Transverse colon (tissue), 4 donors: ENCODE measurements at regions not wholly inside any gene's neighbourhood (a gene's known extent, or its start where the extent isn't known, plus 50 kb on each side); places are given as distances from the start of the nearest gene placed in this dataset.

ENCODE experiments used
- DNase-seq: peaks from one replicate; pipeline ENCODE4 v3.0.0-alpha.2; 2019
- H3K27ac ChIP-seq, 4 donors: fragments of 200-600 bp; sonication (generic); 2 replicates each; pipeline ENCODE4 v1.5.1; 2016 to 2018; ENCODE audit warnings: inconsistent platforms in 4 of 4
- H3K27me3 ChIP-seq: fragments of 200-600 bp; sonication (generic); 2 replicates; pipeline ENCODE4 v1.5.1; 2017; ENCODE audit warnings: inconsistent platforms
- H3K36me3 ChIP-seq, 4 donors: fragments of 200-600 bp; sonication (generic); 2 replicates each; pipeline ENCODE4 v1.5.1; 2017 to 2019; ENCODE audit warnings: inconsistent platforms in 4 of 4
- H3K4me1 ChIP-seq, 4 donors: fragments of 200-600 bp; sonication (generic); 2 replicates each; pipeline ENCODE4 v1.5.1; 2017 to 2020; ENCODE audit warnings: inconsistent platforms in 4 of 4
- H3K4me3 ChIP-seq, 4 donors: fragments of 200-600 bp; sonication (generic); 1 replicate in 1 of 4; 2 replicates in 3 of 4; pipeline versions ENCODE4 v1.5.1 to v1.6.1; 2017 to 2019; ENCODE audit warnings: inconsistent platforms in 4 of 4
- H3K9me3 ChIP-seq, 2 donors: fragments of 200-600 bp; sonication (generic); 2 replicates each; pipeline ENCODE4 v1.5.1; 2017 to 2019; ENCODE audit warnings: inconsistent platforms in 2 of 2
- CTCF ChIP-seq, 5 experiments: fragments of 200-600 bp in 3 of 5; fragments of 450-650 bp in 2 of 5; sonication (generic) in 3 of 5; IDR thresholded peaks; 1 replicate in 2 of 5; 2 replicates in 3 of 5; pipeline ENCODE4 v1.5.1; 2016 to 2017; ENCODE audit warnings: antibody characterized with exemption in 5 of 5, inconsistent platforms in 3 of 5, mild to moderate bottlenecking in 2 of 5, moderate library complexity in 1 of 5
- EP300 ChIP-seq: sonication (generic); formaldehyde crosslinking; IDR thresholded peaks from one replicate; pipeline ENCODE4 v1.6.1; 2017; ENCODE audit warnings: antibody characterized with exemption, low read depth
- POLR2A ChIP-seq: fragments of 450-650 bp; IDR thresholded peaks from one replicate; pipeline ENCODE4 v1.6.1; 2016; ENCODE audit warnings: antibody characterized with exemption, mild to moderate bottlenecking, moderate library complexity
- POLR2AphosphoS5 ChIP-seq, 3 donors: sonication (generic); formaldehyde crosslinking; IDR thresholded peaks; one replicate each; pipeline ENCODE4 v1.6.1; 2016; ENCODE audit warnings: antibody characterized with exemption in 3 of 3
- WGBS, 2 donors: methylation state at CpG; one replicate each; pipeline ENCODE4 v1.1.5; 2018; ENCODE audit warnings: low coverage in 1 of 2; 5-methylcytosine and 5-hydroxymethylcytosine counted together
- in situ Hi-C, 4 donors: fragments of 200-750 bp; cut with MboI; loops; one replicate each; pipeline versions ENCODE4 v1.15.0 to v1.15.1; 2017; ENCODE audit warnings: low sequenced_read_pairs in 3 of 4, low pct_ligation_motif_present in 1 of 4, low pct_unique_long_range_greater_than_20kb in 1 of 4
- intact Hi-C: fragments of 100-400 bp; cut with DNase I; formaldehyde crosslinking; loops from one replicate; pipeline ENCODE4 v1.15.1; 2023; ENCODE audit warnings: low total_unique reads

DNA sequence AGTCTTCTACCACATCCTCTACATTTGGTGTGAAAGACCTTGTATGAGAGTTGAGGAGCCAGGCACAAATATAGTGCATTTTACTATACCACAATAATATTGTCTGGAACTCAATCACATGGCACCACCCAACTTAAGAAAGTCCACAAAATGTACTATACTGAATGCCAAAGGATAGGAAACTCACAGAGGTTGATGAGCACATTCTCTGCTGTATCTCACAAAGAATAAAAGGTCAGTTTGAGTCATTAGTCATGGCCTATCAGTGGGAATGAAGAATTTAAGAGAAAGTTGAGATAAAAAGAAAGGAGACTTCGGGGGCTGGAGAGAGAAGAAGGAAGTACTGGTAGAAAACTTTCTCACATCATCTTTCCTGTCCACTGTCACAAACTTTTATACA lies 134.3 kb downstream of the RDH14 start:
- intact Hi-C loops = no loop called here
- no peak for TF ChIP-seq POLR2AphosphoS5 (IDR thresholded peaks at IDR 0.05)
- no peak for TF ChIP-seq EP300
- TF ChIP-seq CTCF (IDR thresholded peaks at IDR 0.05) = no peak
- no peak for TF ChIP-seq POLR2A
- H3K9me3 ChIP-seq = no peaks in the 10 kb centered on the region
- no peak overlapping the region for H3K4me3 ChIP-seq
- no peak overlapping the region for H3K27ac ChIP-seq
- H3K4me1 ChIP-seq = no peaks in the 10 kb centered on the region
- in situ Hi-C loops = loop anchor here in 1 of 4 donors (25.0 kb wide), 1 partner anchor 1436 kb away; no protein-coding TSS in a partner anchor
- H3K36me3 ChIP-seq = no peaks in the 10 kb centered on the region
- no peak for DNase-seq
- no peaks in the 10 kb centered on the region for H3K27me3 ChIP-seq
- WGBS, 2 donors = 58 to 73% methylated on average over 1 of the region's 1 CpG

DNA sequence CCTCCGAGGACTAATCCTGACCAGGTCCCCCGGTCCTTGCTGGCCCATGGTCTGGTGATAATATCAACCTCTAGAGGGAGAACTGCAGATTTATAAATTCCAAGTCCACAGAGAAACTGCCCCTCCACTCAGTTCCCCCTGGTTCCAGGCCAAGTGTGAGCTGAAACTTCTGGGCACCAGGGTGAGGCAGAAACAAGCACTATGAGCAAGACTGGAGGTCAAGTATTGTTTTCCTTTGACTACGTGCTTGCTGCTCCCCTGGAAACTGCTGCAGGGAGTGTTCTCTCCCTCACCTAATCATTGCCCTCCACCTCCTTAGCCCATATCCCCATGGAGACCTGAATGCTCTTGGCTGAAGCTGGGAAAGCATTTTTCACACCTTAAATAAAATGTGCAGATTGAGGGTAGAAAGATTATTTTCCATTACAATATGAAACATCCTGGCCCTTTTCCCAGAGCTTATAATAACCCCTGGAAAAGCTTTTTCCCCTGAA lies 135.2 kb downstream of the RDH14 start:
- Histone ChIP-seq H3K9me3 (no peaks in the 10 kb centered on the region), H3K4me1 (no peaks in the 10 kb centered on the region), H3K36me3 (no peaks in the 10 kb centered on the region), H3K27me3 (no peaks in the 10 kb centered on the region), H3K27ac (no peak overlapping the region), H3K4me3 (no peak overlapping the region)
- intact Hi-C loops (no loop called here), in situ Hi-C loops (loop anchor here in 1 of 4 donors (25.0 kb wide), 1 partner anchor 1437 kb away; no protein-coding TSS in a partner anchor)
- no peak for DNase-seq
- 40 to 72% methylated on average over 1 to 3 of the region's 3 CpGs for WGBS, 2 donors
- no peak for TF ChIP-seq CTCF (IDR thresholded peaks at IDR 0.05)
- no peak for TF ChIP-seq EP300
- TF ChIP-seq POLR2AphosphoS5 (IDR thresholded peaks at IDR 0.05) = no peak
- TF ChIP-seq POLR2A = no peak

GRCh38 chr2:18423636-18424035 lies 136.8 kb downstream of the RDH14 start:
- intact Hi-C loops (no loop called here), in situ Hi-C loops (no loop called here)
- H3K4me3 ChIP-seq = no peak overlapping the region
- no peaks in the 10 kb centered on the region for H3K4me1 ChIP-seq
- H3K9me3 ChIP-seq = no peaks in the 10 kb centered on the region
- H3K36me3 ChIP-seq = no peaks in the 10 kb centered on the region
- no peak for DNase-seq
- no peaks in the 10 kb centered on the region for H3K27me3 ChIP-seq
- TF ChIP-seq POLR2A (no peak), CTCF (IDR thresholded peaks at IDR 0.05) (no peak), EP300 (no peak), POLR2AphosphoS5 (IDR thresholded peaks at IDR 0.05) (no peak)
- no peak overlapping the region for H3K27ac ChIP-seq

- H3K36me3 ChIP-seq = no peaks in the 10 kb centered on the region
- no peak for TF ChIP-seq POLR2AphosphoS5 (IDR thresholded peaks at IDR 0.05)
- TF ChIP-seq EP300 = no peak
- no peak for TF ChIP-seq CTCF (IDR thresholded peaks at IDR 0.05)
- TF ChIP-seq POLR2A = no peak
- no peaks in the 10 kb centered on the region for H3K9me3 ChIP-seq
- no peak for DNase-seq
- H3K27ac ChIP-seq = no peak overlapping the region
- intact Hi-C loops (no loop called here), in situ Hi-C loops (no loop called here)
- peaks cover 0 to 3% (median 0%) of the 10 kb centered on the region in 4 donors for H3K4me1 ChIP-seq
- no peak overlapping the region for H3K4me3 ChIP-seq
- WGBS, 2 donors = 47 to 74% methylated on average over 2 of the region's 2 CpGs
- H3K27me3 ChIP-seq = no peaks in the 10 kb centered on the region
Observed at GRCh38 chr2:18422432-18423165, 137.9 kb downstream of the RDH14 start.
